IMR-90 (cell line): ENCODE measurements at regions not wholly inside any gene's neighbourhood (a gene's known extent, or its start where the extent isn't known, plus 50 kb on each side); places are given as distances from the start of the nearest gene placed in this dataset.

Experiments used
- ATAC-seq: fragments of 200-7000 bp; cut with Tn5 transposase; 2 replicates; pipeline ENCODE4 v1.9.1; 2020; ENCODE audit warnings: low read depth, mild to moderate bottlenecking, moderate library complexity
- BruUV-seq: library from RNA; stranded (reverse); fragments of 400-500 nt; replicated peaks from 2 replicates; lab custom pipeline; 2021; lab: Mats Ljungman, UMichigan
- CTCF ChIA-PET: fragments of 300-600 bp; formaldehyde crosslinking; extraction: SDS; loops from one replicate; lab custom pipeline; 2021; ENCODE audit warnings: antibody characterized with exemption; lab: Yijun Ruan, JAX
- POLR2A ChIA-PET: fragments of 300-600 bp; sonication (Branson Sonifier 250); formaldehyde crosslinking; loops from one replicate; lab custom pipeline; 2022; ENCODE audit warnings: antibody characterized with exemption; ENCODE audit not compliant: unreplicated experiment; lab: Charles Lee
- DNase-seq: peaks from one replicate; pipeline ENCODE4 v3.0.0; 2013
- H2AFZ ChIP-seq: replicated peaks from 2 replicates; pipeline ENCODE3; 2013; ENCODE audit warnings: low read length, mild to moderate bottlenecking; ENCODE audit not compliant: poor library complexity
- H2AK5ac ChIP-seq: 2 replicates; pipeline ENCODE4 v1.6.1; 2013; ENCODE audit warnings: low read depth, low read length, inconsistent platforms
- H2AK9ac ChIP-seq: replicated peaks from 2 replicates; pipeline ENCODE3; 2013; ENCODE audit warnings: mild to moderate bottlenecking, low read depth, low read length, moderate library complexity; ENCODE audit not compliant: poor library complexity
- H2BK120ac ChIP-seq: 2 replicates; pipeline ENCODE4 v1.6.1; 2013; ENCODE audit warnings: low read depth, low read length, inconsistent platforms
- H2BK15ac ChIP-seq: 3 replicates; pipeline ENCODE4 v1.6.1; 2013; ENCODE audit warnings: low read depth, low read length, inconsistent platforms
- H2BK20ac ChIP-seq: 2 replicates; pipeline ENCODE4 v1.6.1; 2013; ENCODE audit warnings: low read depth, mild to moderate bottlenecking, inconsistent platforms, low read length, moderate library complexity
- H2BK5ac ChIP-seq: 2 replicates; pipeline ENCODE4 v1.6.1; 2013; ENCODE audit warnings: mild to moderate bottlenecking, low read depth, low read length, inconsistent platforms; ENCODE audit not compliant: poor library complexity, severe bottlenecking
- H3K14ac ChIP-seq: replicated peaks from 2 replicates; pipeline ENCODE4 v1.6.1; 2013; ENCODE audit warnings: low read depth, low read length, inconsistent platforms
- H3K18ac ChIP-seq: 2 replicates; pipeline ENCODE4 v1.6.1; 2013; ENCODE audit warnings: low read depth, low read length, control low read depth
- H3K23ac ChIP-seq: 2 replicates; pipeline ENCODE4 v1.6.1; 2013; ENCODE audit warnings: low read depth, low read length, inconsistent platforms
- H3K27ac ChIP-seq: 2 replicates; pipeline ENCODE4 v1.5.1; 2013; ENCODE audit warnings: mild to moderate bottlenecking, control low read depth, low read length; ENCODE audit not compliant: insufficient read depth
- H3K27me3 ChIP-seq: 2 replicates; pipeline ENCODE4 v1.6.1; 2013; ENCODE audit warnings: low read length; ENCODE audit not compliant: control insufficient read depth, insufficient read depth
- H3K36me3 ChIP-seq: 2 replicates; pipeline ENCODE4 v1.6.1; 2013; ENCODE audit warnings: low read length, mixed read lengths; ENCODE audit not compliant: control insufficient read depth, insufficient read depth
- H3K4ac ChIP-seq: 2 replicates; pipeline ENCODE4 v1.6.1; 2013; ENCODE audit warnings: low read depth, low read length, inconsistent platforms
- H3K4me1 ChIP-seq: 2 replicates; pipeline ENCODE4 v1.6.1; 2013; ENCODE audit warnings: low read length, mixed read lengths; ENCODE audit not compliant: control insufficient read depth, insufficient read depth
- H3K4me2 ChIP-seq: 2 replicates; pipeline ENCODE4 v1.6.1; 2013; ENCODE audit warnings: low read depth, mild to moderate bottlenecking, control low read depth, low read length, moderate library complexity
- H3K4me3 ChIP-seq: 2 replicates; pipeline ENCODE4 v1.5.1; 2013; ENCODE audit warnings: low read depth, mild to moderate bottlenecking, control low read depth, low read length, moderate library complexity; ENCODE audit not compliant: insufficient read depth
- H3K56ac ChIP-seq: 2 replicates; pipeline ENCODE4 v1.6.1; 2013; ENCODE audit warnings: low read length, inconsistent platforms; ENCODE audit not compliant: insufficient read depth; ENCODE audit errors: extremely low read depth
- H3K79me1 ChIP-seq, 2 experiments: 2 replicates each; pipeline ENCODE4 v1.6.1; 2013; ENCODE audit warnings: low read length in 2 of 2, inconsistent platforms in 1 of 2, low read depth in 1 of 2
- H3K9ac ChIP-seq: 2 replicates; pipeline ENCODE4 v1.6.1; 2013; ENCODE audit warnings: low read depth, low read length, control low read depth
- H3K9me1 ChIP-seq: 2 replicates; pipeline ENCODE4 v1.6.1; 2013; ENCODE audit warnings: low read length, inconsistent platforms; ENCODE audit not compliant: insufficient read depth
- H3K9me3 ChIP-seq: 2 replicates; pipeline ENCODE4 v1.6.1; 2013; ENCODE audit warnings: low read length; ENCODE audit not compliant: control insufficient read depth, insufficient read depth
- H4K20me1 ChIP-seq: 2 replicates; pipeline ENCODE4 v1.6.1; 2013; ENCODE audit warnings: low read length, inconsistent platforms; ENCODE audit not compliant: insufficient read depth
- H4K5ac ChIP-seq: 2 replicates; pipeline ENCODE4 v1.6.1; 2013; ENCODE audit warnings: mild to moderate bottlenecking, low read depth, low read length, control low read depth
- H4K8ac ChIP-seq, 2 experiments: 2 replicates each; pipeline ENCODE4 v1.6.1; 2013; ENCODE audit warnings: low read depth in 2 of 2, low read length in 2 of 2, control low read depth in 1 of 2, inconsistent platforms in 1 of 2
- H4K91ac ChIP-seq: 2 replicates; pipeline ENCODE4 v1.6.1; 2013; ENCODE audit warnings: low read depth, low read length, inconsistent platforms; ENCODE audit not compliant: insufficient read depth
- CEBPB ChIP-seq: IDR thresholded peaks from 2 replicates; pipeline ENCODE4 v1.6.1; 2012; ENCODE audit warnings: low read depth, low read length, improper control_type of control experiment
- CHD1 ChIP-seq: IDR thresholded peaks from 2 replicates; pipeline ENCODE4 v1.6.1; 2012; ENCODE audit warnings: low read depth, low read length, improper control_type of control experiment
- CTCF ChIP-seq: conservative IDR thresholded peaks from 2 replicates; pipeline ENCODE4 v1.5.1; 2012; ENCODE audit warnings: mild to moderate bottlenecking, low read depth, low read length, improper control_type of control experiment
- ELK1 ChIP-seq: fragments of 150-350 bp; IDR thresholded peaks from 2 replicates; pipeline ENCODE4 v1.6.1; 2016; ENCODE audit warnings: low read depth, mild to moderate bottlenecking, low read length, moderate library complexity, borderline replicate concordance
- FOS ChIP-seq: fragments of 150-350 bp; IDR thresholded peaks from 2 replicates; pipeline ENCODE4 v1.6.1; 2016; ENCODE audit warnings: low read depth, low read length
- MAZ ChIP-seq: IDR thresholded peaks from 2 replicates; pipeline ENCODE4 v1.6.1; 2012; ENCODE audit warnings: low read depth, mild to moderate bottlenecking, low read length, improper control_type of control experiment, moderate library complexity, borderline replicate concordance
- MXI1 ChIP-seq: IDR thresholded peaks from 2 replicates; pipeline ENCODE4 v1.6.1; 2012; ENCODE audit warnings: low read depth, mild to moderate bottlenecking, low read length, moderate library complexity, borderline replicate concordance
- POLR2A ChIP-seq: IDR thresholded peaks from 2 replicates; pipeline ENCODE4 v1.6.1; 2012; ENCODE audit warnings: mild to moderate bottlenecking, low read depth, low read length
- RAD21 ChIP-seq: IDR thresholded peaks from 2 replicates; pipeline ENCODE4 v1.6.1; 2012; ENCODE audit warnings: low read length, improper control_type of control experiment
- RCOR1 ChIP-seq: IDR thresholded peaks from 2 replicates; pipeline ENCODE4 v1.6.1; 2012; ENCODE audit warnings: mild to moderate bottlenecking, low read length, improper control_type of control experiment; ENCODE audit not compliant: insufficient replicate concordance
- RFX5 ChIP-seq: IDR thresholded peaks from 2 replicates; pipeline ENCODE4 v1.8.0; 2012; ENCODE audit warnings: low read depth, mild to moderate bottlenecking, low read length, moderate library complexity
- SMC3 ChIP-seq: fragments of 150-350 bp; IDR thresholded peaks from 2 replicates; pipeline ENCODE4 v1.6.1; 2016; ENCODE audit warnings: low read depth, mild to moderate bottlenecking, antibody characterized with exemption, low read length, moderate library complexity
- USF2 ChIP-seq: fragments of 150-350 bp; IDR thresholded peaks from 2 replicates; pipeline ENCODE4 v1.6.1; 2017; ENCODE audit warnings: mild to moderate bottlenecking, antibody characterized with exemption, low read length, low read depth
- WGBS, 2 experiments: methylation state at CpG; one replicate each; pipeline versions ENCODE4 v1.1.5 to v1.1.7; 2013; ENCODE audit warnings: missing lambda C conversion rate in 2 of 2; ENCODE audit not compliant: insufficient read length in 1 of 2; ENCODE audit errors: extremely low coverage in 2 of 2; 5-methylcytosine and 5-hydroxymethylcytosine counted together
- dilution Hi-C: fragments of 300-500 bp; cut with HindIII; formaldehyde crosslinking; loops from one replicate; pipeline ENCODE4 v1.14.3; 2018; ENCODE audit warnings: low sequenced_read_pairs; ENCODE audit not compliant: unreplicated experiment
- in situ Hi-C: fragments of 300-500 bp; cut with MboI; formaldehyde crosslinking; loops from 3 replicates; pipeline ENCODE4 v1.14.3; 2019; ENCODE audit warnings: low sequenced_read_pairs, inconsistent platforms, mixed read lengths
- intact Hi-C: fragments of 100-400 bp; cut with micrococcal nuclease; formaldehyde crosslinking; loops from 2 replicates; pipeline ENCODE4 v1.10.0; 2022

- in situ Hi-C loops: no loop called here
- TF ChIP-seq MXI1 (no peak), CEBPB (no peak), FOS (no peak), CHD1 (no peak), RAD21 (peak; percentile 14; the same call in 1 of the 2 replicates), ELK1 (no peak), POLR2A (no peak), MAZ (no peak), RFX5 (no peak), USF2 (no peak), CTCF (no peak), RCOR1 (no peak), SMC3 (no peak)
These were observed 232.5 kb downstream of the SKIDA1 start for GRCh38 chr10:21292763-21293517.

More at GRCh38 chr10:21292763-21293517, 232.5 kb downstream of the SKIDA1 start:
- Histone ChIP-seq H2AK9ac (no peak overlapping the region), H3K9ac (no peak overlapping the region; the same call in 1 of the 2 replicates), H3K4me3 (peak overlapping the region; percentile 13), H3K79me1 (no peaks in the 10 kb centered on the region), H3K18ac (peak overlapping the region; percentile 34; the same call in 1 of the 2 replicates), H3K4ac (peak overlapping the region; percentile 43; the same call in 1 of the 2 replicates), H3K4me2 (peak overlapping the region; percentile 72), H3K36me3 (no peaks in the 10 kb centered on the region), H3K9me1 (no peaks in the 10 kb centered on the region), H2BK20ac (peak overlapping the region; percentile 73), H4K8ac (peak overlapping the region; percentile 2 to 39; a peak in 2 of 4 replicates), H2BK15ac (peak overlapping the region; percentile 51; the same call in 2 of the 3 replicates), H3K27me3 (no peaks in the 10 kb centered on the region), H2BK120ac (peak overlapping the region; percentile 63), H3K56ac (peak overlapping the region; percentile 50; the same call in 1 of the 2 replicates), H3K4me1 (peaks cover 2% of the 10 kb centered on the region; the same call in 1 of the 2 replicates), H2AFZ (peak overlapping the region; percentile 69), H4K5ac (no peak overlapping the region), H4K20me1 (no peaks in the 10 kb centered on the region), H3K27ac (peak overlapping the region; percentile 72), H3K9me3 (no peaks in the 10 kb centered on the region), H3K23ac (peak overlapping the region; percentile 65; the same call in 1 of the 2 replicates), H3K14ac (no peak overlapping the region), H4K91ac (peak overlapping the region; percentile 59; the same call in 1 of the 2 replicates), H2AK5ac (no peak overlapping the region), H2BK5ac (peak overlapping the region; percentile 73)
- ChIA-PET POLR2A (interaction anchor here (0.6 kb wide), 1 partner anchor 513 kb away, joined by 3 read pairs; no protein-coding TSS in a partner anchor), CTCF (interaction anchor here (0.6 to 1.3 kb wide), 3 partner anchors 35 to 221 kb away, joined by 3 to 7 read pairs (median 3); no protein-coding TSS in a partner anchor)
- ATAC-seq: peak; percentile 94
- intact Hi-C loops: loop anchor here (2.0 to 5.0 kb wide), 3 partner anchors 22 to 439 kb away; no protein-coding TSS in a partner anchor
- DNase-seq: peak; percentile 98
- WGBS, 2 experiments: 0% methylated on average over 3 of the region's 14 CpGs; no CpG with 5 or more reads in 1 of the 2 experiments
- no TSS peak for BruUV-seq
- dilution Hi-C loops: no loop called here
